ENCODE measurements at regions not wholly inside any gene's neighbourhood (a gene's known extent, or its start where the extent isn't known, plus 50 kb on each side); places are given as distances from the start of the nearest gene placed in this dataset.
"Not testable (repeated sequence)": the region's sequence is repeated elsewhere in the genome, so short reads cannot be mapped to it uniquely, and the experiment has no call there.

- no peak for DNase-seq
- no peaks in the 10 kb centered on the region for H3K4me1 ChIP-seq
- no peak for TF ChIP-seq CTCF (IDR thresholded peaks at IDR 0.05; ENCODE audit: borderline replicate concordance)
- no peak overlapping the region for H3K27ac ChIP-seq (replicated peaks)
- H3K36me3 ChIP-seq, result no peaks in the 10 kb centered on the region
- H3K9me3 ChIP-seq (replicated peaks), result no peaks in the 10 kb centered on the region
- intact Hi-C loops (cut with micrococcal nuclease), result no loop called here
- no peak overlapping the region for H3K4me3 ChIP-seq
- H3K27me3 ChIP-seq (ENCODE audit: low read depth), result peaks cover 9% of the 10 kb centered on the region
Measured at GRCh38 chr11:7168741-7168990, 79.9 kb downstream of the RBMXL2 start.

- peaks cover 1% of the 10 kb centered on the region for H3K27me3 ChIP-seq (ENCODE audit: low read depth)
- H3K36me3 ChIP-seq, result no peaks in the 10 kb centered on the region
- no peaks in the 10 kb centered on the region for H3K4me1 ChIP-seq
- no peak for TF ChIP-seq CTCF (IDR thresholded peaks at IDR 0.05; ENCODE audit: borderline replicate concordance)
- no peak overlapping the region for H3K4me3 ChIP-seq
- no peak overlapping the region for H3K27ac ChIP-seq (replicated peaks)
- DNase-seq, result no peak
- intact Hi-C loops (cut with micrococcal nuclease), result no loop called here
- H3K9me3 ChIP-seq (replicated peaks), result no peaks in the 10 kb centered on the region
Measured at GRCh38 chr11:7170431-7170830, 81.3 kb upstream of the SYT9 start.

GRCh38 chr11:7175007-7175406 is 76.7 kb upstream of the SYT9 start:
- H3K4me1 ChIP-seq, result no peaks in the 10 kb centered on the region
- H3K9me3 ChIP-seq (replicated peaks), result no peaks in the 10 kb centered on the region
- H3K27ac ChIP-seq (replicated peaks), result no peak overlapping the region
- peaks cover 3% of the 10 kb centered on the region for H3K27me3 ChIP-seq (ENCODE audit: low read depth)
- H3K4me3 ChIP-seq, result no peak overlapping the region
- intact Hi-C loops (cut with micrococcal nuclease), result no loop called here
- no peak for DNase-seq
- TF ChIP-seq CTCF (IDR thresholded peaks at IDR 0.05; ENCODE audit: borderline replicate concordance), result no peak
- no peaks in the 10 kb centered on the region for H3K36me3 ChIP-seq

GRCh38 chr11:7186190-7186589 is 65.5 kb upstream of the SYT9 start:
- H3K27ac ChIP-seq (replicated peaks), result no peak overlapping the region
- H3K4me1 ChIP-seq, result no peaks in the 10 kb centered on the region
- H3K9me3 ChIP-seq (replicated peaks), result peaks cover 25% of the 10 kb centered on the region
- no peaks in the 10 kb centered on the region for H3K36me3 ChIP-seq
- DNase-seq, result no peak
- no peaks in the 10 kb centered on the region for H3K27me3 ChIP-seq (ENCODE audit: low read depth)
- no peak overlapping the region for H3K4me3 ChIP-seq
- TF ChIP-seq CTCF (IDR thresholded peaks at IDR 0.05; ENCODE audit: borderline replicate concordance), result no peak
- intact Hi-C loops (cut with micrococcal nuclease), result no loop called here

GRCh38 chr11:7186676-7187075 is 65.0 kb upstream of the SYT9 start:
- intact Hi-C loops (cut with micrococcal nuclease), result no loop called here
- TF ChIP-seq CTCF (IDR thresholded peaks at IDR 0.05; ENCODE audit: borderline replicate concordance), result no peak
- H3K27me3 ChIP-seq (ENCODE audit: low read depth), result no peaks in the 10 kb centered on the region

GRCh38 chr11:7192785-7193184 is 58.9 kb upstream of the SYT9 start:
- H3K9me3 ChIP-seq (replicated peaks); H3K27me3 ChIP-seq (ENCODE audit: low read depth); intact Hi-C loops (cut with micrococcal nuclease); H3K27ac ChIP-seq (replicated peaks); H3K4me1 ChIP-seq; DNase-seq; H3K4me3 ChIP-seq; H3K36me3 ChIP-seq: not testable (repeated sequence)

More at GRCh38 chr11:7186676-7187075, 65.0 kb upstream of the SYT9 start:
- DNase-seq, result no peak
- H3K4me1 ChIP-seq, result no peaks in the 10 kb centered on the region
- H3K36me3 ChIP-seq, result no peaks in the 10 kb centered on the region
- no peak overlapping the region for H3K27ac ChIP-seq (replicated peaks)
- no peak overlapping the region for H3K4me3 ChIP-seq
- H3K9me3 ChIP-seq (replicated peaks), result peaks cover 20% of the 10 kb centered on the region

Data from left ventricle myocardium inferior (tissue), 1 donor.